H9 (cell line): ENCODE measurements at regions not wholly inside any gene's neighbourhood (a gene's known extent, or its start where the extent isn't known, plus 50 kb on each side); places are given as distances from the start of the nearest gene placed in this dataset.

Source experiments
- DNase-seq: peaks from one replicate; pipeline ENCODE4 v3.0.0-alpha.2; 2017
- H2AFZ ChIP-seq: one replicate; pipeline ENCODE4 v1.6.1; 2013; ENCODE audit warnings: mild to moderate bottlenecking, low read length, control low read depth, moderate library complexity
- H2AK5ac ChIP-seq: 2 replicates; pipeline ENCODE4 v1.6.1; 2013; ENCODE audit warnings: low read length, control low read depth, mixed read lengths; ENCODE audit not compliant: insufficient read length
- H2BK120ac ChIP-seq: one replicate; pipeline ENCODE4 v1.6.1; 2013; ENCODE audit warnings: low read depth, mild to moderate bottlenecking, low read length, control low read depth, inconsistent platforms; ENCODE audit not compliant: poor library complexity, severe bottlenecking
- H2BK12ac ChIP-seq: 2 replicates; pipeline ENCODE4 v1.6.1; 2013; ENCODE audit warnings: low read length, control low read depth, mixed read lengths, low read depth; ENCODE audit not compliant: insufficient read length
- H2BK15ac ChIP-seq: 2 replicates; pipeline ENCODE4 v1.6.1; 2013; ENCODE audit warnings: low read depth, low read length, control low read depth
- H2BK20ac ChIP-seq: one replicate; pipeline ENCODE4 v1.6.1; 2013; ENCODE audit warnings: low read depth, mild to moderate bottlenecking, low read length, control low read depth, inconsistent platforms; ENCODE audit not compliant: poor library complexity, severe bottlenecking
- H2BK5ac ChIP-seq: 2 replicates; pipeline ENCODE4 v1.6.1; 2013; ENCODE audit warnings: low read length, control low read depth, mixed read lengths; ENCODE audit not compliant: insufficient read length
- H3K14ac ChIP-seq: 2 replicates; pipeline ENCODE4 v1.6.1; 2013; ENCODE audit warnings: low read length, control low read depth; ENCODE audit not compliant: insufficient read depth
- H3K18ac ChIP-seq: 2 replicates; pipeline ENCODE4 v1.6.1; 2013; ENCODE audit warnings: low read depth, mild to moderate bottlenecking, mixed read lengths, low read length, control low read depth; ENCODE audit not compliant: insufficient read length
- H3K23ac ChIP-seq: 2 replicates; pipeline ENCODE4 v1.6.1; 2013; ENCODE audit warnings: low read length, control low read depth, mixed read lengths, low read depth; ENCODE audit not compliant: insufficient read length
- H3K23me2 ChIP-seq: 2 replicates; pipeline ENCODE4 v1.6.1; 2013; ENCODE audit warnings: low read depth, mild to moderate bottlenecking, mixed read lengths, low read length, control low read depth; ENCODE audit not compliant: insufficient read length, poor library complexity, severe bottlenecking
- H3K27ac ChIP-seq: 2 replicates; pipeline ENCODE4 v1.5.1; 2013; ENCODE audit warnings: low read length, control low read depth, mixed read lengths, low read depth; ENCODE audit not compliant: insufficient read length
- H3K27me3 ChIP-seq: 2 replicates; pipeline ENCODE4 v1.6.1; 2013; ENCODE audit warnings: low read length, control low read depth, inconsistent platforms; ENCODE audit not compliant: insufficient read depth
- H3K4ac ChIP-seq: 2 replicates; pipeline ENCODE4 v1.6.1; 2013; ENCODE audit warnings: low read depth, mild to moderate bottlenecking, control low read depth, inconsistent platforms, low read length, moderate library complexity
- H3K4me1 ChIP-seq: 2 replicates; pipeline ENCODE4 v1.6.1; 2013; ENCODE audit warnings: low read length, control low read depth, inconsistent platforms; ENCODE audit not compliant: insufficient read depth
- H3K4me2 ChIP-seq: 2 replicates; pipeline ENCODE4 v1.6.1; 2013; ENCODE audit warnings: low read length, control low read depth, mixed read lengths; ENCODE audit not compliant: insufficient read length, insufficient read depth
- H3K56ac ChIP-seq: 2 replicates; pipeline ENCODE4 v1.6.1; 2013; ENCODE audit warnings: low read depth, mild to moderate bottlenecking, mixed read lengths, low read length, control low read depth; ENCODE audit not compliant: insufficient read length
- H3K79me1 ChIP-seq: 2 replicates; pipeline ENCODE4 v1.6.1; 2013; ENCODE audit warnings: low read depth, mild to moderate bottlenecking, moderate library complexity, low read length, control low read depth, inconsistent platforms; ENCODE audit not compliant: insufficient read depth, poor library complexity, severe bottlenecking
- H3K79me2 ChIP-seq: 2 replicates; pipeline ENCODE4 v1.6.1; 2013; ENCODE audit warnings: low read length, control low read depth, inconsistent platforms; ENCODE audit not compliant: insufficient read depth
- H3K9ac ChIP-seq: 2 replicates; pipeline ENCODE4 v1.6.1; 2013; ENCODE audit warnings: low read length, control low read depth, mixed read lengths; ENCODE audit not compliant: insufficient read length; ENCODE audit errors: extremely low read depth
- H3K9me3 ChIP-seq: one replicate; pipeline ENCODE4 v1.6.1; 2013; ENCODE audit warnings: low read depth, low read length, inconsistent platforms; ENCODE audit not compliant: control insufficient read depth
- H3T11ph ChIP-seq: one replicate; pipeline ENCODE4 v1.6.1; 2013; ENCODE audit warnings: mild to moderate bottlenecking, low read length, control low read depth, inconsistent platforms
- H4K20me1 ChIP-seq: one replicate; pipeline ENCODE4 v1.6.1; 2013; ENCODE audit not compliant: control insufficient read depth, insufficient read length, insufficient read depth
- H4K5ac ChIP-seq: 2 replicates; pipeline ENCODE4 v1.6.1; 2013; ENCODE audit warnings: low read depth, mild to moderate bottlenecking, mixed read lengths, low read length, control low read depth; ENCODE audit not compliant: insufficient read length
- H4K8ac ChIP-seq: replicated peaks from 2 replicates; pipeline ENCODE4 v1.6.1; 2013; ENCODE audit warnings: low read length, control low read depth, mixed read lengths, low read depth; ENCODE audit not compliant: insufficient read length
- H4K91ac ChIP-seq: 2 replicates; pipeline ENCODE4 v1.6.1; 2013; ENCODE audit warnings: low read depth, mild to moderate bottlenecking, moderate library complexity, mixed read lengths, low read length, control low read depth; ENCODE audit not compliant: insufficient read length
- H3K27ac Mint-ChIP-seq, 3 experiments: 2 replicates in 2 of 3; 3 replicates in 1 of 3; pipeline ENCODE4 v1.8.0; 2020 to 2021; ENCODE audit warnings: mixed read lengths in 3 of 3, mild to moderate bottlenecking in 1 of 3, moderate library complexity in 1 of 3
- H3K27me3 Mint-ChIP-seq: 2 replicates; pipeline ENCODE4 v1.8.0; 2021; ENCODE audit warnings: low read depth, mild to moderate bottlenecking, moderate library complexity, mixed read lengths
- H3K36me3 Mint-ChIP-seq, 3 experiments: 2 replicates in 2 of 3; 3 replicates in 1 of 3; pipeline ENCODE4 v1.8.0; 2020 to 2021; ENCODE audit warnings: low read depth in 3 of 3, mixed read lengths in 3 of 3; ENCODE audit not compliant: insufficient read depth in 1 of 3
- H3K4me1 Mint-ChIP-seq, 2 experiments: 2 replicates each; pipeline ENCODE4 v1.8.0; 2020; ENCODE audit warnings: mixed read lengths in 2 of 2
- H3K4me3 Mint-ChIP-seq, 2 experiments: 2 replicates in 1 of 2; 3 replicates in 1 of 2; pipeline ENCODE4 v1.8.0; 2020 to 2021; ENCODE audit warnings: mild to moderate bottlenecking in 2 of 2, mixed read lengths in 2 of 2, moderate library complexity in 1 of 2
- H3K9me3 Mint-ChIP-seq, 2 experiments: 2 replicates in 1 of 2; 3 replicates in 1 of 2; pipeline ENCODE4 v1.8.0; 2020; ENCODE audit warnings: mild to moderate bottlenecking in 2 of 2, mixed read lengths in 2 of 2, moderate library complexity in 1 of 2
- WGBS: extraction: QIAGEN DNeasy Blood & Tissue Kit; methylation state at CpG from one replicate; pipeline ENCODE4 v1.1.7; 2013; ENCODE audit warnings: missing lambda C conversion rate, low lambda C conversion rate, mixed read lengths; ENCODE audit not compliant: insufficient read length; ENCODE audit errors: extremely low coverage; 5-methylcytosine and 5-hydroxymethylcytosine counted together
- TF ChIP-seq, protein P1 (sequence below): fragments of 200-600 bp; sonication (generic); conservative IDR thresholded peaks from 3 replicates; pipeline ENCODE4 v1.8.0; 2021; ENCODE audit warnings: antibody characterized with exemption, mild to moderate bottlenecking

DNA sequence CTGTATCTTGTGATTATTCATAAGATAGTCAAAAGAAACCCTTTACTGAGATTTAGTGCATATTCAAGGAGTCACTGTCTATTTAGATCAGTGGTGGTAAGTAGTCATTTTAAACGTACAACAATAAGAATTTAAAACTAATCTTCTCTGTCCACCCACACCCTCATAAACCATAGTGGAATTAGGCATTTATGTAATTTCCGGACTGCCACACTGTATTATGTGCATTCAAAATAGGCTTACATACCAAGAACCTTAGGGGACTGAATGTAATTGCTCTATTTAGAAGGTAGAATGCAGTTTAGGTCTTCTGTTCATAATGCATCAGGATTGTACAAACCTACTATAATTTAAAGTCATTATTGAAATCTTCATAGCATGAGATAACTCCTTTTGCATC, 685.4 kb downstream of the TENT5A start:
- WGBS: no CpG with 5 or more reads among the region's 2 CpGs
- H3K9me3 Mint-ChIP-seq: peaks cover 0 to 2% of the 10 kb centered on the region in 2 experiments; a peak in 2 of 5 replicates

More for the DNA sequence above, 685.4 kb downstream of the TENT5A start:
- H3K27me3 ChIP-seq: no peaks in the 10 kb centered on the region
- H3K23me2 ChIP-seq: no peaks in the 10 kb centered on the region
- H3K18ac ChIP-seq: no peak overlapping the region
- H2BK15ac ChIP-seq: no peak overlapping the region
- H2AK5ac ChIP-seq: no peak overlapping the region
- no peak overlapping the region for H4K8ac ChIP-seq
- DNase-seq: no peak
- no peaks in the 10 kb centered on the region for H3K9me3 ChIP-seq
- no peak overlapping the region for H2AFZ ChIP-seq
- H4K20me1 ChIP-seq: no peaks in the 10 kb centered on the region
- no peak overlapping the region for H2BK20ac ChIP-seq
- H3K4me3 Mint-ChIP-seq: no peak overlapping the region
- no peak overlapping the region for H2BK5ac ChIP-seq
- no peak overlapping the region for H2BK12ac ChIP-seq
- H3K27ac ChIP-seq: no peak overlapping the region
- no peak overlapping the region for H3K4me2 ChIP-seq
- H3K79me2 ChIP-seq: no peaks in the 10 kb centered on the region
- H3T11ph ChIP-seq: no peak overlapping the region
- TF ChIP-seq, protein P1, sequence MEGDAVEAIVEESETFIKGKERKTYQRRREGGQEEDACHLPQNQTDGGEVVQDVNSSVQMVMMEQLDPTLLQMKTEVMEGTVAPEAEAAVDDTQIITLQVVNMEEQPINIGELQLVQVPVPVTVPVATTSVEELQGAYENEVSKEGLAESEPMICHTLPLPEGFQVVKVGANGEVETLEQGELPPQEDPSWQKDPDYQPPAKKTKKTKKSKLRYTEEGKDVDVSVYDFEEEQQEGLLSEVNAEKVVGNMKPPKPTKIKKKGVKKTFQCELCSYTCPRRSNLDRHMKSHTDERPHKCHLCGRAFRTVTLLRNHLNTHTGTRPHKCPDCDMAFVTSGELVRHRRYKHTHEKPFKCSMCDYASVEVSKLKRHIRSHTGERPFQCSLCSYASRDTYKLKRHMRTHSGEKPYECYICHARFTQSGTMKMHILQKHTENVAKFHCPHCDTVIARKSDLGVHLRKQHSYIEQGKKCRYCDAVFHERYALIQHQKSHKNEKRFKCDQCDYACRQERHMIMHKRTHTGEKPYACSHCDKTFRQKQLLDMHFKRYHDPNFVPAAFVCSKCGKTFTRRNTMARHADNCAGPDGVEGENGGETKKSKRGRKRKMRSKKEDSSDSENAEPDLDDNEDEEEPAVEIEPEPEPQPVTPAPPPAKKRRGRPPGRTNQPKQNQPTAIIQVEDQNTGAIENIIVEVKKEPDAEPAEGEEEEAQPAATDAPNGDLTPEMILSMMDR: no peak
- no peak overlapping the region for H3K9ac ChIP-seq
- no peak overlapping the region for H2BK120ac ChIP-seq
- no peaks in the 10 kb centered on the region for H3K79me1 ChIP-seq
- peaks cover 0 to 5% (median 0%) of the 10 kb centered on the region in 3 experiments; a peak in 1 of 7 replicates for H3K36me3 Mint-ChIP-seq
- no peak overlapping the region for H3K56ac ChIP-seq
- no peaks in the 10 kb centered on the region for H3K27me3 Mint-ChIP-seq
- no peak overlapping the region for H3K4ac ChIP-seq
- no peak overlapping the region for H3K27ac Mint-ChIP-seq
- H3K4me1 Mint-ChIP-seq: peaks cover 13 to 20% of the 10 kb centered on the region in 2 experiments
- no peak overlapping the region for H3K14ac ChIP-seq
- no peaks in the 10 kb centered on the region; the same call in 1 of the 2 replicates for H3K4me1 ChIP-seq
- H4K91ac ChIP-seq: no peak overlapping the region
- H4K5ac ChIP-seq: no peak overlapping the region
- no peak overlapping the region for H3K23ac ChIP-seq
